Karpas-422 (cell line): ENCODE measurements at regions not wholly inside any gene's neighbourhood (a gene's known extent, or its start where the extent isn't known, plus 50 kb on each side); places are given as distances from the start of the nearest gene placed in this dataset.

Source experiments
- DNase-seq: peaks from one replicate; pipeline ENCODE4 v3.0.0-alpha.2; 2015
- H2AFZ ChIP-seq: fragments of 200-600 bp; sonication (generic); 2 replicates; pipeline ENCODE4 v1.6.1; 2014; ENCODE audit warnings: antibody characterized with exemption, low read length, mixed read lengths
- H3K27ac ChIP-seq: fragments of 200-600 bp; sonication (generic); 2 replicates; pipeline ENCODE4 v1.5.1; 2014; ENCODE audit warnings: mild to moderate bottlenecking, low read length, moderate library complexity
- H3K27me3 ChIP-seq: fragments of 200-600 bp; sonication (generic); 2 replicates; pipeline ENCODE4 v1.6.1; 2014; ENCODE audit warnings: low read length, mixed read lengths
- H3K36me3 ChIP-seq: fragments of 200-600 bp; sonication (generic); 2 replicates; pipeline ENCODE4 v1.6.1; 2014; ENCODE audit warnings: low read length, mixed read lengths; ENCODE audit not compliant: insufficient read depth
- H3K4me1 ChIP-seq: fragments of 200-600 bp; sonication (generic); 2 replicates; pipeline ENCODE4 v1.6.1; 2014; ENCODE audit warnings: mild to moderate bottlenecking, low read length, mixed read lengths
- H3K4me2 ChIP-seq: fragments of 200-600 bp; sonication (generic); 2 replicates; pipeline ENCODE4 v1.6.1; 2014; ENCODE audit warnings: low read length, low read depth, mild to moderate bottlenecking; ENCODE audit not compliant: poor library complexity, severe bottlenecking
- H3K4me3 ChIP-seq: fragments of 200-600 bp; sonication (generic); 2 replicates; pipeline ENCODE4 v1.5.1; 2014; ENCODE audit warnings: mild to moderate bottlenecking, antibody characterized with exemption, low read length, mixed read lengths
- H3K79me2 ChIP-seq: fragments of 200-600 bp; sonication (generic); 2 replicates; pipeline ENCODE4 v1.6.1; 2014; ENCODE audit warnings: mild to moderate bottlenecking, low read length, mixed read lengths
- H3K9ac ChIP-seq: fragments of 200-600 bp; sonication (generic); 2 replicates; pipeline ENCODE4 v1.6.0; 2014; ENCODE audit warnings: low read length
- H3K9me2 ChIP-seq: fragments of 200-600 bp; sonication (generic), shearing (Covaris generic); replicated peaks from 2 replicates; pipeline ENCODE4 v1.6.0; 2014; ENCODE audit warnings: mild to moderate bottlenecking, low read length, moderate library complexity; ENCODE audit not compliant: insufficient read depth
- H3K9me3 ChIP-seq: fragments of 300-700, 200-600 bp; sonication (generic); 2 replicates; pipeline ENCODE4 v1.6.1; 2014; ENCODE audit warnings: low read length, mixed read lengths
- H4K20me1 ChIP-seq: fragments of 200-600 bp; sonication (generic); 2 replicates; pipeline ENCODE4 v1.6.1; 2014; ENCODE audit warnings: mild to moderate bottlenecking, antibody characterized with exemption, low read length, low read depth; ENCODE audit not compliant: insufficient read depth

DNA sequence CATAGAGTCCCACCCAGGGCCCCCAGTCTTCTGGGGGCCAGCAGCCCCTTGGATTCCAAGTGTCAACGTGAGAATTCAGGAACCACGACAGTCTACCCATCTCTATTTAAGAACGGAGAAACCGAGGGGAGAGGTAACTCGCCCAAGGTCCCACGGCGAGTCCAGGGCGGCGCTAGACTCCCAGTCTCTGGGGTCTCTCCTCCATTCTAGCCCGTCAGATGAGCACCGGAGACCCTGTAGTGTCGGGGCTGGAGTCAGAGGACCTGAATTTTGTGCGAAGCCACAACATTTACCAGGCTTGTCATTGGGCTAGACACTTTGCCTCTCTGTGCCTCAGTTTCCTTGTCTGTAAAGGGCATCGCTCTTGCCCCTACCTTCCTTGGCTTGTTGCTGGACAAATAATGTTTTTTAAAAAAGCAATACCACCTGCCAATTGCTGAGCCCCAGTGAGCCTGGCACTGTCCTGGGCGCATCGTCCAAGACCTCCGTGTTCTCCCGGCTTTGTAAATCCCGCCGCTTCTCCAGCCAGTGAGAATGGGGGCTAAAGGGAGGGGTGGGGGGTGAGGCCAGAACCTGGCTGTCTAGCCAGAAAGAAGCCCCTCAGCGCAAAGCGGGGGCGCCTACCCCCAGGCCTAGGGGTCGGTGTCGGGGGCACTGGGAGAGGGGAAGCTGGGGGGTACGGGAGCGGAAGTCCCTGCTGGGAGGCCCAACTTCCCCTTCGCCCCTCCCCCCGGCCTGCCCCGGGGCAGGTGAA, 91.7 kb downstream of the NCR2 start:
- Histone ChIP-seq H3K4me3 (no peak overlapping the region), H3K9ac (no peak overlapping the region), H3K27me3 (no peaks in the 10 kb centered on the region), H3K9me3 (no peaks in the 10 kb centered on the region), H4K20me1 (no peaks in the 10 kb centered on the region), H3K36me3 (no peaks in the 10 kb centered on the region), H3K9me2 (no peaks in the 10 kb centered on the region), H2AFZ (no peak overlapping the region), H3K4me2 (no peak overlapping the region), H3K4me1 (no peaks in the 10 kb centered on the region), H3K27ac (no peak overlapping the region), H3K79me2 (no peaks in the 10 kb centered on the region)
- no peak for DNase-seq

DNA sequence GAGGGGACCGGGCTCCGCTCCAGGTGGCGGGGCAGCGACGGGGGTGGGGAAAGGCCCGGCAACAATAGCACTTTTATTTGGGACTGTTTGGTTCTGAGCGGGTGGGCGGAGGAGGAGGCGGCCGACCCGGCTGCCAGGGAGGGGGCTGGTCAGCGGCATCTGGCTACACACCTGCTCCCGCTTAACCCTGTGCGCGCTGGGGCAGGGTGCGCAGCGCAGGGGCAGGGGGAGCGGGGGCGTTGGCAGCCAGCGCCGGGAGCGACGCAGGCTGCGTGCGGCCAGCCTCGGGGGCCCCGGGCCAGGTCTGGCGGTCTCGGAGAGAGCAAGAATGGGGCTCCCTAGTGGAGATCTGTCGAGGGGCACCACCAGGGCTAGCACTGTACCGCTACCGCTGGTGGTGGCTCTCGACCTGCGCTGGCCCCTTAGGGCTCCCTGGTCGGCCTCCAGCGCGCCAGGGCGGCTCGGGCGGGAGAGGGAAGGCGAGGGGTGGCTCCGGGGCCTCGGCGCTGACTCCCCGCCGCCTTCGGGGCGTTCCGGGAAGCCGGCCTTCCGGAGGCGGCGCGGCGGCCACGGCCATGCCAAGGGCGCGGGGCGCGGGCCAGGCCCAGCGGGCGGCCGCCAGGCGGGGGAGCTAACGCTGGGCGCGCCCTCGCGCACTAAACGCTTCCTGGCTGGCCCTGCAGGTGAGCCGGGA, 92.4 kb downstream of the NCR2 start:
- H3K4me3 ChIP-seq = no peak overlapping the region
- H3K9ac ChIP-seq = no peak overlapping the region
- no peak for DNase-seq
- H3K79me2 ChIP-seq = no peaks in the 10 kb centered on the region
- H3K9me3 ChIP-seq = no peaks in the 10 kb centered on the region
- H4K20me1 ChIP-seq = no peaks in the 10 kb centered on the region
- H2AFZ ChIP-seq = no peak overlapping the region
- H3K4me2 ChIP-seq = no peak overlapping the region
- no peaks in the 10 kb centered on the region for H3K4me1 ChIP-seq
- no peak overlapping the region for H3K27ac ChIP-seq
- no peaks in the 10 kb centered on the region for H3K27me3 ChIP-seq
- H3K36me3 ChIP-seq = no peaks in the 10 kb centered on the region
- no peaks in the 10 kb centered on the region for H3K9me2 ChIP-seq

DNA sequence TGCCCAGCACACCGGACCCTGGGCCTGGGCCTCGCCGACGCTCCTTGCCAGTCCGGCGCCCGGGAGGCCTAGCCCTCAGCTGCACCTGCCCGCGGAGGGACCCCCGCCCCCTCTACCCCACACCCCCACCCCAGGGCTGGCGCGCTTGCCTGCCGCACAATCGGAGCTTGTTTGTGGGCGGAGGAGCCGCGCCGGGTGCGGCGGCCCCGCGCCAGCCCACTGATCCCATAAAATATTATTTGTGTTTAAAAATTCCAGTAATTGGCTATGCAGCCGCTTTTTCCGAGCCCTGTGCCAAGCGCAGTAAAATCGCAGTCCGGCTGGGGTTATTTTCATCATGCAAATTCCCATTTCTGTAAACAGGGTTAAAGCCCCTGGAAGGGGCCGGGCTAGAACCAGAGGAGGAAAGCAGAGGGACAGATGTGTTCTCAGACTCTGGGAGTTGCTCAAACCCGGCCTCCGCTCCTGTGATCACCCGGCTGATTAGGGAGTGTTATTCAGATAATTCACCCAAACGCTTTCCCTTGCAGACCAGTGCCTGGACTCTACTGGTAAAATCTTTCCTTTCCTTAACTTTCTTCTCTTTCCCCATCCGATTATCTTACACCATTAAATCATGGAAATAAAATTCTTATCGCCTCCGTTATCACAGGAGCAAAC, 93.1 kb downstream of the NCR2 start:
- DNase-seq = no peak
- H3K27ac ChIP-seq = no peak overlapping the region
- H3K9me2 ChIP-seq = no peaks in the 10 kb centered on the region
- H3K9ac ChIP-seq = no peak overlapping the region
- no peak overlapping the region for H3K4me2 ChIP-seq
- no peaks in the 10 kb centered on the region for H3K9me3 ChIP-seq
- H3K27me3 ChIP-seq = no peaks in the 10 kb centered on the region
- H3K79me2 ChIP-seq = no peaks in the 10 kb centered on the region
- no peak overlapping the region for H2AFZ ChIP-seq
- no peak overlapping the region for H3K4me3 ChIP-seq
- no peaks in the 10 kb centered on the region for H3K36me3 ChIP-seq
- H3K4me1 ChIP-seq = no peaks in the 10 kb centered on the region
- no peaks in the 10 kb centered on the region for H4K20me1 ChIP-seq

DNA sequence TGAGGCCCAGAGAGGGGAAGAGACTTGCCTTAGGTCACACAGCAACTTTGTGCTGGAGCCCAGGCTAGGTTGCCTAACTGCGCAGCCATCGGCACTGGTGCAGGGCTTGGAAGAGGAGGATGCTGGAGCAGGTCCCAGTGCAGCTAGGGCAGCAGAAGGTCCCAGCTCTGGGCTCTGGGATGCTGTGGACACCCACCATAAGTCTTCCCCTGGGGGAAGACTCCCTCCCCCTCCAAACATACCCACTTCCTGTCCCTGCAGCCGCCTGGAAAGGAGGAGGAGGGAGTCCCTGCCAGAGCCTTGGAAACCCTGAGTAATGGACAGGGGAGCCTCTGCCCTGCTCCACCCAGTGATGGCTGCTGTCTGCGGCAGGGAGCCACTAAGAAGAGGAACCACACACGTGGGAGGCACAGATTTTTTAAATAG, 93.6 kb downstream of the NCR2 start:
- Histone ChIP-seq H4K20me1 (no peaks in the 10 kb centered on the region), H3K79me2 (no peaks in the 10 kb centered on the region), H3K9me2 (no peaks in the 10 kb centered on the region), H3K36me3 (no peaks in the 10 kb centered on the region), H3K9ac (no peak overlapping the region), H3K27me3 (no peaks in the 10 kb centered on the region), H3K4me3 (no peak overlapping the region), H3K27ac (no peak overlapping the region), H3K4me1 (no peaks in the 10 kb centered on the region), H2AFZ (no peak overlapping the region), H3K4me2 (no peak overlapping the region), H3K9me3 (no peaks in the 10 kb centered on the region)
- no peak for DNase-seq

DNA sequence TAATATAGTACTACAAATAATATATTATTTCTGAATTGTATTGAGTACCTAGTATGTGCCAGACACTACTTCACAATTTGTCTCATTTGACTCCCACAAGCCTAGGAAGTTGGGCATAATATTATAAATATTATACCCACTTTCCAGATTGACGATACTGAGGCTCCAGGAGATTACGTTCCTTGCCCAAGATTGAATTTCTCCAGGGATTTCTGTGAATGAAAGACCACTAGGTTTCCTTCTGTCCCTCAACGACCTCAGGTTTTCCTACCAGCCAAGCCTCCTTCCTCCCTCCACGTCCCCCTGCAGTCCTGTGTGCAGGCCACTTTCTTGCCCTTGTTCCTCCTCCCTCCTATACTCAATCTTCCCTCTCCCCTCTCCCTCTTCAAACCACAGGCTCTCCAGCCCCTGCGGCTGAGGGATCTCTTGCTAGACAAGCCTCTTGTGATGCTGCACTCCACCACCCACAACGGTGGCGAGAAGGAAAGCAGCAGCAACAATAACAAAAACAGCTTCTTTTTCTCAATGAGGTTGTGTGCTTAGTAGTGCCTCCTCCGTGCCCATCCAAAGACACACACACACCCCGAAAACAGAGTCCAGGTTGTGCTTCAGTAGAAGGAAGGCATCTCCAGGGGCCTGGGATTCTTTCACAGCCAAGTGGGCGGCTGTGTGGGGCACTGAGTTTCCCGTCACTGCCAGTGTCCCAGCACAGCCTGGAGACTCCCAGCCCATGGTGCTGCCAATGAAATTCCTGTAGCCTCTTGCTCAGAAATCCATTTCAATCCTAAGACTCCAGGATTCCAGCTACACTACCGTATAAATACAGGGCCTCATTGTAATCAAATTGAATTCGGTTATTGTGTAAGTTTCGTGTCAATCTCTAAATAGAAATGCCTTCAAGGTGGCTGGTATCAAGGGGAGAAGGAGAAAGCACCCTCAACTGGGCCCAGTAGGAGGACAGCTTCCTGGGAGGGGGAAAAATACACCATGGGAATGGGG, 94.4 kb downstream of the NCR2 start:
- H3K4me2 ChIP-seq = no peak overlapping the region
- no peak overlapping the region for H2AFZ ChIP-seq
- H3K4me1 ChIP-seq = no peaks in the 10 kb centered on the region
- no peak overlapping the region for H3K4me3 ChIP-seq
- no peaks in the 10 kb centered on the region for H3K79me2 ChIP-seq
- H3K9me3 ChIP-seq = no peaks in the 10 kb centered on the region
- no peak for DNase-seq
- no peaks in the 10 kb centered on the region for H3K27me3 ChIP-seq
- H3K27ac ChIP-seq = no peak overlapping the region
- H3K36me3 ChIP-seq = no peaks in the 10 kb centered on the region
- no peaks in the 10 kb centered on the region for H3K9me2 ChIP-seq
- H3K9ac ChIP-seq = no peak overlapping the region
- H4K20me1 ChIP-seq = no peaks in the 10 kb centered on the region

DNA sequence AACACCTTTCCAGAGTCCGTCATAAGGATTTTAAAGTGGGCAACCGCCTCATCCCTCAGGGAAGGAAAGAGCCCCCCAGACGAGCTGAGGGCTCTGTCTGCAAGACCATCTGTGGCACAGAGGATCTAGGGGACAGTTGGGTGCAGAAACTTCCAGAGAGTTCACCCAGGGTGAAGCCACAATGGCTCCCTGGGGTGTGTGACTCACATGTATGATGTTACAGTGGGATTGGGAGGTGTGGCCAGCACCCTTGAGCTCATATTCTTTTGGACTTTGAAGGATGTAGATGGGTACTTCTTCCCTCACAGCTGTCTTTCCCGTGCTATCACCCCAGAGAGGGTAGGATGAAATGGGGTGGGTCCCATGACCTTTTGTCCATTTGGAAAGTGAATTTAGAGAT, 95.5 kb downstream of the NCR2 start:
- Histone ChIP-seq H4K20me1 (no peaks in the 10 kb centered on the region), H3K27me3 (no peaks in the 10 kb centered on the region), H3K4me2 (no peak overlapping the region), H3K4me3 (no peak overlapping the region), H2AFZ (no peak overlapping the region), H3K9ac (no peak overlapping the region), H3K36me3 (no peaks in the 10 kb centered on the region), H3K4me1 (no peaks in the 10 kb centered on the region), H3K27ac (no peak overlapping the region), H3K9me2 (no peaks in the 10 kb centered on the region), H3K9me3 (no peaks in the 10 kb centered on the region), H3K79me2 (no peaks in the 10 kb centered on the region)
- no peak for DNase-seq

DNA sequence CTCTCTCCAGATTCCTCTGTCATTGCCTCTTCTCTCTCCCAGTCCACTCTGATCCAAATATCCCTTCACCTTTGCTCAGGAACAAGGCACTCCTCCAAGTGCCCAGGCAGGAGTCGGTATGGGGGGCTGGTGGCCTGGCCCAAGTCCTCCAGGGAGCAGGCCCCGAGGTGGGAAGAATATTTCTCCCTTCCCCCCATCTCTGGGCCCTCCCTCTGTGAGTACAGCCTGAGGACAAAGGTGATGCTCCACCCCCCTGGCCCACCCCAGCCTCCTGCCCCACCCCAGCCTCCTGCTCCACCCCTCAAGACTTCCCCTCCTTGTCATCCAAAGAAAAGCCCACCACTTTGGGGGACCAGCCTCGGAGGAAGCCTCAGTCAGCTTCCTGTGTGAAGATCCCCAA, 96.9 kb downstream of the NCR2 start:
- Histone ChIP-seq H2AFZ (no peak overlapping the region), H3K4me1 (no peaks in the 10 kb centered on the region), H3K36me3 (no peaks in the 10 kb centered on the region), H3K79me2 (no peaks in the 10 kb centered on the region), H3K4me2 (no peak overlapping the region), H4K20me1 (no peaks in the 10 kb centered on the region), H3K9me3 (no peaks in the 10 kb centered on the region), H3K27ac (no peak overlapping the region), H3K9ac (no peak overlapping the region), H3K9me2 (no peaks in the 10 kb centered on the region), H3K27me3 (no peaks in the 10 kb centered on the region), H3K4me3 (no peak overlapping the region)
- DNase-seq = no peak
